H1 (cell line): ENCODE measurements at regions not wholly inside any gene's neighbourhood (a gene's known extent, or its start where the extent isn't known, plus 50 kb on each side); places are given as distances from the start of the nearest gene placed in this dataset.

Experiments used
- CHD7 ChIP-seq: fragments of 300-600 bp; sonication (generic); IDR thresholded peaks from 2 replicates; pipeline ENCODE4 v1.7.1; 2012; ENCODE audit warnings: low read length, moderate library complexity, mild to moderate bottlenecking, inconsistent platforms; ENCODE audit not compliant: insufficient replicate concordance
- CTCF ChIP-seq, 3 experiments: IDR thresholded peaks; 1 replicate in 2 of 3; 2 replicates in 1 of 3; pipeline versions ENCODE4 v1.5.1 to v1.6.1; 2011; ENCODE audit warnings: low read length in 3 of 3, mild to moderate bottlenecking in 3 of 3, inconsistent platforms in 2 of 3, low read depth in 1 of 3, moderate library complexity in 1 of 3; ENCODE audit not compliant: insufficient read depth in 1 of 3; ENCODE audit errors: control extremely low read depth in 1 of 3
- EZH2 ChIP-seq: fragments of 200-600 bp; sonication (generic); IDR thresholded peaks from 2 replicates; pipeline ENCODE4 v1.7.1; 2012; ENCODE audit warnings: low read depth, mild to moderate bottlenecking, moderate library complexity, low read length, inconsistent platforms; ENCODE audit not compliant: severe bottlenecking
- KDM4A ChIP-seq: IDR thresholded peaks from one replicate; pipeline ENCODE4 v1.7.1; 2012; ENCODE audit warnings: low read depth, mild to moderate bottlenecking, moderate library complexity, low read length, inconsistent platforms; ENCODE audit not compliant: severe bottlenecking
- SRF ChIP-seq: IDR thresholded peaks from 2 replicates; pipeline ENCODE4 v1.6.1; 2011; ENCODE audit warnings: mild to moderate bottlenecking, low read depth, low read length, moderate library complexity
- TCF12 ChIP-seq: IDR thresholded peaks from 2 replicates; pipeline ENCODE4 v1.6.1; 2011; ENCODE audit warnings: low read depth, mild to moderate bottlenecking, low read length
- TF ChIP-seq, protein P1 (sequence below): IDR thresholded peaks from 2 replicates; pipeline ENCODE4 v1.6.1; 2011; ENCODE audit warnings: low read length, improper control_type of control experiment

DNA sequence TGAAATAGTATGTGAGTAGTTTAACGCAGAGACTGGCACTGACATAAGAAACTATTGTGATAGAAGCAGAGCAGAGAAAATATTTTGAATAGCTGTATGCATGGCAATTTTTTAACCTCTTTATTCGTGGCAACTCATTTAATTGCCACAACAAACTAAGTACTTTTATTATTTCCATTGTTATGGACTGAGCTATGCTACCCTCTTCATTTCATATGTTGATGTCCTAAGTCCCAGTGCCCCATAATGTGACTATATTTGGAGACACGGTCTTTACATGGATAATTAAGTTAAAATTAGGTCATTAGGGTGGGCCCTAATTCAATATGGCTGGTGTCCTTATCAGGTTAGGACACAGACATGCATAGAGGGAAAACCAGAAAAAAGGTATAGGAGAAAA is 86.1 kb upstream of the PRSS3 start (continued):
- TF ChIP-seq CHD7 (no peak), EZH2 (no peak), TCF12 (no peak), CTCF (IDR thresholded peaks at IDR 0.05; ENCODE audit: control extremely low read depth in 1 of 3, insufficient read depth in 1 of 3, low read depth in 1 of 3, low read length in 3 of 3) (no peak), SRF (no peak), KDM4A (no peak)
- TF ChIP-seq, protein P1, sequence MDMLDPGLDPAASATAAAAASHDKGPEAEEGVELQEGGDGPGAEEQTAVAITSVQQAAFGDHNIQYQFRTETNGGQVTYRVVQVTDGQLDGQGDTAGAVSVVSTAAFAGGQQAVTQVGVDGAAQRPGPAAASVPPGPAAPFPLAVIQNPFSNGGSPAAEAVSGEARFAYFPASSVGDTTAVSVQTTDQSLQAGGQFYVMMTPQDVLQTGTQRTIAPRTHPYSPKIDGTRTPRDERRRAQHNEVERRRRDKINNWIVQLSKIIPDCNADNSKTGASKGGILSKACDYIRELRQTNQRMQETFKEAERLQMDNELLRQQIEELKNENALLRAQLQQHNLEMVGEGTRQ, result no peak
